ENCODE measurements at regions not wholly inside any gene's neighbourhood (a gene's known extent, or its start where the extent isn't known, plus 50 kb on each side); places are given as distances from the start of the nearest gene placed in this dataset.

DNA sequence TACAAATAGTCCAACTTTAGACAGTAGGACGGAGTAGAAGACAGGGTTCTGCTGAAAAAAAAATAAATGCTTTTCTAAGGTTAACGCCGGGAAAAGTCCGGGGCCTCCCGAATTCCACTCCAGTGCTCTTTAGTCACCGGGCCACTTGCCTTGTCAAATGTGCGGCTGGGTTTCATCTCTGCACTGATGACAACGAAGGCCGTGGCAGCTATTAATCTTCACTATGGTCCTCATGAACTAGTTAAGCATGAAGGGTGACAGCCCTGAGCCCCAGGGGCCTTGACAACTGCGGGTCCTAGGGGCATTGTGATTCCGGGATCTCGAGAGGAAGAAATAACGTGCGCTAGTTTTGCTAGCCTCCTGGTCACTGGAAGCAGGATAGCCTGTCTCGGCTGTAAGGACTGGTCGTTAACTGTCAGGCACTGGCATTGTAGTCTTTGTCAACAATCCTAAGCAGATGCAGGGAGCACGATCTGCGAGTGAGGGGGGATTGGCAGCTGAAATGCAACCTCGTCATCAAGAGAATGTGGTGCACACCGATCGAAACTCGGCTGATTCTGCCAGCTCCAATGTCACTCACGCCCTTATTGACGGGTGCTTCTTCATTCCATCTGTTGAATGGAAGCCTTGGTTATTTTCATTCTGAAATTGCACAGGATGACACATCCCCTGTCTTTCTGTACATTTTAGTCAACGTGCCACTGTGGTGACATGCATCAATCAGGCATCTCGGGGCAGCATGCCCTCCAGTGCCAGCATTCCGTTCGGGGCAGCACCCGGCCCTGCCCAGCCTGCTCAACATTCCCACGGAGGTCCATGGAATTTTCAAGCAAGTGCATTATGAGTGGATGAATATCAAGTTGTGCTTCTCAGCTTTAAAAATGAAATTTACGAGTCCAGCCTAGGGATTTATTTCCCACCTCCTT lies 51.6 kb upstream of the MGMT start:
- Mint-ChIP-seq H3K36me3 (ENCODE audit: low read depth) (no peaks in the 10 kb centered on the region), H3K4me3 (no peak overlapping the region), H3K9me3 (no peaks in the 10 kb centered on the region), H3K4me1 (no peaks in the 10 kb centered on the region), H3K27me3 (no peaks in the 10 kb centered on the region), H3K27ac (no peak overlapping the region)
- ChIA-PET POLR2A (no interaction called here), CTCF (no interaction called here)
- intact Hi-C loops (cut with micrococcal nuclease) = no loop called here
- no peak for DNase-seq
- TF ChIP-seq, protein P1, sequence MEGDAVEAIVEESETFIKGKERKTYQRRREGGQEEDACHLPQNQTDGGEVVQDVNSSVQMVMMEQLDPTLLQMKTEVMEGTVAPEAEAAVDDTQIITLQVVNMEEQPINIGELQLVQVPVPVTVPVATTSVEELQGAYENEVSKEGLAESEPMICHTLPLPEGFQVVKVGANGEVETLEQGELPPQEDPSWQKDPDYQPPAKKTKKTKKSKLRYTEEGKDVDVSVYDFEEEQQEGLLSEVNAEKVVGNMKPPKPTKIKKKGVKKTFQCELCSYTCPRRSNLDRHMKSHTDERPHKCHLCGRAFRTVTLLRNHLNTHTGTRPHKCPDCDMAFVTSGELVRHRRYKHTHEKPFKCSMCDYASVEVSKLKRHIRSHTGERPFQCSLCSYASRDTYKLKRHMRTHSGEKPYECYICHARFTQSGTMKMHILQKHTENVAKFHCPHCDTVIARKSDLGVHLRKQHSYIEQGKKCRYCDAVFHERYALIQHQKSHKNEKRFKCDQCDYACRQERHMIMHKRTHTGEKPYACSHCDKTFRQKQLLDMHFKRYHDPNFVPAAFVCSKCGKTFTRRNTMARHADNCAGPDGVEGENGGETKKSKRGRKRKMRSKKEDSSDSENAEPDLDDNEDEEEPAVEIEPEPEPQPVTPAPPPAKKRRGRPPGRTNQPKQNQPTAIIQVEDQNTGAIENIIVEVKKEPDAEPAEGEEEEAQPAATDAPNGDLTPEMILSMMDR (IDR thresholded peaks at IDR 0.05) = no peak
- no peak for ATAC-seq (ENCODE audit: low read depth)

DNA sequence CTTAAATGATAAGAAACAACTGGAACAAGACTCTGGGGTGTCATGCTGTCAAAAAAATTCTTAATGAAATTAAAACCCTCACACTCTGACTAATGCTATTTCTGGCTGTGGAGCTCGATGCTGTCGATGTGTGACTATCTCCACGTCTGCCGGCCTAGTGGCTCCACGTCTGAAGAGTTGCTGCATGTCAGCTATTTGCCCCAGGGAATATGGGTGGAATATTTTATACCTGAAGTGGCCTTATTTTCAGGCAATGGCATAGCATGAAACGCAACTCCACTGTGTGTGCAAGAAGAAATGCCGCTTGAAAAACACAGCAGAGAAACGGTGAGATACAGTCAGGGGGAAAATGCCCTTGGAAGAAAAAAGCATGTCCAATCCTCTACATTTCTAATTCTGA lies 50.9 kb upstream of the MGMT start:
- DNase-seq (no peak), ATAC-seq (ENCODE audit: low read depth) (no peak)
- H3K4me3 Mint-ChIP-seq = no peak overlapping the region
- ChIA-PET CTCF (no interaction called here), POLR2A (no interaction called here)
- no peaks in the 10 kb centered on the region for H3K9me3 Mint-ChIP-seq
- H3K4me1 Mint-ChIP-seq = no peaks in the 10 kb centered on the region
- intact Hi-C loops (cut with micrococcal nuclease) = no loop called here
- H3K36me3 Mint-ChIP-seq (ENCODE audit: low read depth) = no peaks in the 10 kb centered on the region
- no peak overlapping the region for H3K27ac Mint-ChIP-seq
- TF ChIP-seq, protein P1 (IDR thresholded peaks at IDR 0.05) = no peak
- H3K27me3 Mint-ChIP-seq = no peaks in the 10 kb centered on the region

DNA sequence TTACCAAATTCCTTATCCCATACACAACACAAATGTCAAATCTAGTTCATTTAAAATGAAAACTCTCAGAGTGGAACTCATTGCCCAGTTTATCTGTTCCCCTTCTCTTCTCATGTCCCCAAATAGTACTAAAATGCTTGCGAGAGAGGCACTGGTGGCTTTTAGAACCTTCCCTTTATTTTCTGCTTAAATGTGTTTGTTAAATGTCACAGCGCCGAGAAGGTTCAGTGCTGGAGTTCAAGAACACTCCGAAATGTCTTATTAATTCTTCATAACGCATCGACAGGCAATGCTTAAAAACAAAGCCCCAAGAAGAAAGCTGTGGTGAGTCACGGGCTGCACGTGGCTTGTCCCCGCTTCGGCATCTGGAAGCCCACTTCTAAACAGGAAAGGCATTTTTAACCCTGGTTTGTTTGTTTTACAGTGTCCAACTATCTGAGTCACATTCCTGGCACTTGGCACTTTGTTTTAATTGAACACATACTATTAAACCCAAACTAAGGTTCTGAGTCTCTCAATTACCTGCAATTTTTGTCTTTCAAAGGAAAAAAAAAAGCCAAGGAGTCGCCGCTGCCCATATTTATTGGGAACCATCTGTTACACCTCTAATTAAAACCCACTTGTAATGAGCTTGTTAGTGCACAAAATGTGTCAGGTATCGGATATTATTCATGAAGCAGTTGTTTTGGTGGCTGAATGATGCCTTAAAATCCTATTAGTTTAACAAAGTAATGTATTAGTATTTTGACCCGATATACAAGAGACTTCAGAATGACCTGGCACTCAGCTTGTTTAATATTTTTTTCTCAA lies 49.9 kb upstream of the MGMT start:
- H3K4me1 Mint-ChIP-seq = no peaks in the 10 kb centered on the region

More for the DNA sequence above, 49.9 kb upstream of the MGMT start:
- CTCF ChIA-PET = no interaction called here
- DNase-seq (no peak), ATAC-seq (ENCODE audit: low read depth) (no peak)
- Mint-ChIP-seq H3K27me3 (peaks cover 3% of the 10 kb centered on the region), H3K9me3 (no peaks in the 10 kb centered on the region), H3K4me3 (no peak overlapping the region), H3K36me3 (ENCODE audit: low read depth) (no peaks in the 10 kb centered on the region), H3K27ac (no peak overlapping the region)
- POLR2A ChIA-PET = no interaction called here
- TF ChIP-seq, protein P1 (IDR thresholded peaks at IDR 0.05) = no peak
- intact Hi-C loops (cut with micrococcal nuclease) = no loop called here
